OCI-LY1 (cell line): ENCODE measurements at regions not wholly inside any gene's neighbourhood (a gene's known extent, or its start where the extent isn't known, plus 50 kb on each side); places are given as distances from the start of the nearest gene placed in this dataset.

Source experiments
- H2AFZ ChIP-seq: fragments of 200-600 bp; sonication (generic), shearing (Covaris generic); 2 replicates; pipeline ENCODE4 v1.6.0; 2014; ENCODE audit warnings: antibody characterized with exemption, mild to moderate bottlenecking, low read length
- H3F3A ChIP-seq: fragments of 200-600 bp; sonication (generic), shearing (Covaris generic); 2 replicates; pipeline ENCODE4 v1.6.0; 2014; ENCODE audit warnings: mild to moderate bottlenecking, antibody characterized with exemption, low read length, moderate library complexity; ENCODE audit not compliant: insufficient read depth
- H3K27ac ChIP-seq: fragments of 200-600 bp; sonication (generic); 2 replicates; pipeline ENCODE4 v1.5.1; 2014; ENCODE audit warnings: low read length, mixed run types, mild to moderate bottlenecking, low read depth; ENCODE audit not compliant: poor library complexity, severe bottlenecking
- H3K27me3 ChIP-seq: fragments of 200-600 bp; sonication (generic); 2 replicates; pipeline ENCODE4 v1.6.0; 2014; ENCODE audit warnings: antibody characterized with exemption, mild to moderate bottlenecking, low read length, moderate library complexity; ENCODE audit not compliant: insufficient read depth
- H3K36me3 ChIP-seq: fragments of 200-600 bp; sonication (generic); 2 replicates; pipeline ENCODE4 v1.6.1; 2014; ENCODE audit warnings: mild to moderate bottlenecking, antibody characterized with exemption, low read length, moderate library complexity, mixed read lengths; ENCODE audit not compliant: insufficient read depth
- H3K4me1 ChIP-seq: fragments of 200-600 bp; sonication (generic); 2 replicates; pipeline ENCODE4 v1.5.1; 2014; ENCODE audit warnings: mild to moderate bottlenecking, low read length, moderate library complexity; ENCODE audit not compliant: insufficient read depth, severe bottlenecking
- H3K4me2 ChIP-seq: fragments of 200-600 bp; sonication (generic), shearing (Covaris generic); 2 replicates; pipeline ENCODE4 v1.6.1; 2014; ENCODE audit warnings: low read length
- H3K4me3 ChIP-seq: fragments of 200-600 bp; sonication (generic); 2 replicates; pipeline ENCODE4 v1.5.1; 2014; ENCODE audit warnings: low read length, low read depth, mild to moderate bottlenecking, mixed read lengths; ENCODE audit not compliant: poor library complexity, severe bottlenecking
- H3K79me2 ChIP-seq: fragments of 200-600 bp; shearing (Covaris generic); 2 replicates; pipeline ENCODE4 v1.6.1; 2016; ENCODE audit warnings: mixed run types, low read length, mixed read lengths; ENCODE audit not compliant: insufficient read depth
- H3K9ac ChIP-seq: fragments of 200-600 bp; sonication (generic), shearing (Covaris generic); 2 replicates; pipeline ENCODE4 v1.6.1; 2014; ENCODE audit warnings: mild to moderate bottlenecking, low read length, mixed read lengths
- H3K9me2 ChIP-seq: fragments of 200-600 bp; sonication (generic), shearing (Covaris generic); 2 replicates; pipeline ENCODE4 v1.6.1; 2014; ENCODE audit warnings: low read depth, mild to moderate bottlenecking, low read length, mixed read lengths
- H3K9me3 ChIP-seq: fragments of 200-600 bp; shearing (Covaris generic); 2 replicates; pipeline ENCODE4 v1.6.1; 2014; ENCODE audit warnings: low read length, mixed read lengths
- H4K20me1 ChIP-seq: fragments of 200-600 bp; sonication (generic), shearing (Covaris generic); 2 replicates; pipeline ENCODE4 v1.6.0; 2016; ENCODE audit warnings: mild to moderate bottlenecking, low read length; ENCODE audit not compliant: insufficient read depth
- EZH2 ChIP-seq: fragments of 200-600 bp; sonication (generic), shearing (Covaris generic); IDR thresholded peaks from 2 replicates; pipeline ENCODE4 v1.8.0; 2017; ENCODE audit warnings: borderline replicate concordance, mixed run types, mild to moderate bottlenecking, antibody characterized with exemption, low read length, moderate library complexity, mixed read lengths
- TF ChIP-seq, protein P1 (sequence below): fragments of 200-600 bp; sonication (generic), shearing (Covaris generic); IDR thresholded peaks from 2 replicates; pipeline ENCODE4 v1.5.1; 2017; ENCODE audit warnings: mild to moderate bottlenecking, antibody characterized with exemption, low read length, moderate library complexity, mixed read lengths

- H3K9me2 ChIP-seq, result no peaks in the 10 kb centered on the region
- no peaks in the 10 kb centered on the region for H3K36me3 ChIP-seq
- H2AFZ ChIP-seq, result no peak overlapping the region
- no peaks in the 10 kb centered on the region for H3F3A ChIP-seq
- H3K27ac ChIP-seq, result no peak overlapping the region
- H4K20me1 ChIP-seq, result no peaks in the 10 kb centered on the region
- no peaks in the 10 kb centered on the region for H3K27me3 ChIP-seq
- no peak overlapping the region for H3K4me2 ChIP-seq
- H3K4me3 ChIP-seq, result no peak overlapping the region
- H3K4me1 ChIP-seq, result no peaks in the 10 kb centered on the region
- no peaks in the 10 kb centered on the region for H3K79me2 ChIP-seq
- H3K9ac ChIP-seq, result no peak overlapping the region
- TF ChIP-seq EZH2, result no peak
- TF ChIP-seq, protein P1, sequence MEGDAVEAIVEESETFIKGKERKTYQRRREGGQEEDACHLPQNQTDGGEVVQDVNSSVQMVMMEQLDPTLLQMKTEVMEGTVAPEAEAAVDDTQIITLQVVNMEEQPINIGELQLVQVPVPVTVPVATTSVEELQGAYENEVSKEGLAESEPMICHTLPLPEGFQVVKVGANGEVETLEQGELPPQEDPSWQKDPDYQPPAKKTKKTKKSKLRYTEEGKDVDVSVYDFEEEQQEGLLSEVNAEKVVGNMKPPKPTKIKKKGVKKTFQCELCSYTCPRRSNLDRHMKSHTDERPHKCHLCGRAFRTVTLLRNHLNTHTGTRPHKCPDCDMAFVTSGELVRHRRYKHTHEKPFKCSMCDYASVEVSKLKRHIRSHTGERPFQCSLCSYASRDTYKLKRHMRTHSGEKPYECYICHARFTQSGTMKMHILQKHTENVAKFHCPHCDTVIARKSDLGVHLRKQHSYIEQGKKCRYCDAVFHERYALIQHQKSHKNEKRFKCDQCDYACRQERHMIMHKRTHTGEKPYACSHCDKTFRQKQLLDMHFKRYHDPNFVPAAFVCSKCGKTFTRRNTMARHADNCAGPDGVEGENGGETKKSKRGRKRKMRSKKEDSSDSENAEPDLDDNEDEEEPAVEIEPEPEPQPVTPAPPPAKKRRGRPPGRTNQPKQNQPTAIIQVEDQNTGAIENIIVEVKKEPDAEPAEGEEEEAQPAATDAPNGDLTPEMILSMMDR, result no peak
- H3K9me3 ChIP-seq, result no peaks in the 10 kb centered on the region
Measured at GRCh38 chr1:59128784-59129227, 168.1 kb upstream of the FGGY start.

- Histone ChIP-seq H3K27ac (no peak overlapping the region), H3K36me3 (no peaks in the 10 kb centered on the region), H3K27me3 (no peaks in the 10 kb centered on the region), H3K4me3 (no peak overlapping the region), H3K79me2 (no peaks in the 10 kb centered on the region), H2AFZ (no peak overlapping the region), H3K9me3 (no peaks in the 10 kb centered on the region), H3K4me2 (no peak overlapping the region), H3F3A (no peaks in the 10 kb centered on the region), H4K20me1 (no peaks in the 10 kb centered on the region), H3K9me2 (no peaks in the 10 kb centered on the region), H3K9ac (no peak overlapping the region), H3K4me1 (no peaks in the 10 kb centered on the region)
- TF ChIP-seq, protein P1, result no peak
- TF ChIP-seq EZH2, result no peak
Measured at GRCh38 chr1:59132295-59132694, 164.6 kb upstream of the FGGY start.

GRCh38 chr1:59133997-59134396 is 162.9 kb upstream of the FGGY start:
- no peak overlapping the region for H3K9ac ChIP-seq
- no peak overlapping the region for H2AFZ ChIP-seq
- TF ChIP-seq, protein P1, result no peak
- TF ChIP-seq EZH2, result no peak
- no peaks in the 10 kb centered on the region for H3F3A ChIP-seq
- H3K4me1 ChIP-seq, result no peaks in the 10 kb centered on the region
- no peaks in the 10 kb centered on the region for H3K9me2 ChIP-seq
- no peaks in the 10 kb centered on the region for H3K79me2 ChIP-seq
- H3K4me3 ChIP-seq, result no peak overlapping the region
- H3K4me2 ChIP-seq, result no peak overlapping the region
- H4K20me1 ChIP-seq, result no peaks in the 10 kb centered on the region
- H3K27ac ChIP-seq, result no peak overlapping the region
- no peaks in the 10 kb centered on the region for H3K27me3 ChIP-seq
- H3K36me3 ChIP-seq, result no peaks in the 10 kb centered on the region
- H3K9me3 ChIP-seq, result no peaks in the 10 kb centered on the region
